ENCODE measurements at regions not wholly inside any gene's neighbourhood (a gene's known extent, or its start where the extent isn't known, plus 50 kb on each side); places are given as distances from the start of the nearest gene placed in this dataset.

DNA sequence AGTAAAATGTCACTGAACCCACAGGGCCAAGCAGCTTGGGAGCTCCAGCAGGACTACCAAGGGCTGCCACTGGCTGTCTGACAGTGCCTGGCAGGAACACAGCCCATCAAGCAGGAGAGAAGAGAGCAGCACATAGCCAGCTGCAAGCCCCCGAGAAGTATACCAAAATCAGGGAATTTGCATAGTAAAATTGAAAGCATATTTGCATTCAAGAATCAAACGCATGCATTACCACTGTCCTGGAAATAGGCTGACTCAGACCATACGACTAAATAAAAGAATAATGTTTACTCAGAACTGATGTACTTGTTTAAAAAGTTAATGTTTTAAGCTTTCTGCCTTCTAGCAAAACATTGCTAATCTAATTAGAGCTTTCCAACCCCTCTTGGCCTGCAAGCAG lies 298.1 kb downstream of the TFAP2B start:
- H3K4me3 ChIP-seq (ENCODE audit: low read depth, low read length), result no peak overlapping the region
- TF ChIP-seq ZNF621 (tag by site-specific recombination; IDR thresholded peaks at IDR 0.05) (no peak), GFI1B (tag by site-specific recombination; IDR thresholded peaks at IDR 0.05) (no peak), ZNF354C (tag by site-specific recombination; IDR thresholded peaks at IDR 0.05; ENCODE audit: borderline replicate concordance, low read depth) (no peak), PRDM2 (tag by site-specific recombination; IDR thresholded peaks at IDR 0.05; ENCODE audit: borderline replicate concordance) (no peak), ZNF223 (tag by site-specific recombination; IDR thresholded peaks at IDR 0.05) (no peak), ZNF560 (tag by site-specific recombination; IDR thresholded peaks at IDR 0.05; ENCODE audit: borderline replicate concordance) (no peak), ZNF776 (tag by site-specific recombination; IDR thresholded peaks at IDR 0.05; ENCODE audit: borderline replicate concordance) (no peak), SCRT1 (tag by site-specific recombination; IDR thresholded peaks at IDR 0.05; ENCODE audit: borderline replicate concordance) (no peak), ZNF391 (tag by site-specific recombination; IDR thresholded peaks at IDR 0.05; ENCODE audit: borderline replicate concordance, low read depth) (no peak), ZNF521 (tag by site-specific recombination; IDR thresholded peaks at IDR 0.05) (no peak), ZNF133 (tag by site-specific recombination; IDR thresholded peaks at IDR 0.05) (no peak), ZNF398 (tag by site-specific recombination; IDR thresholded peaks at IDR 0.05) (no peak)
- H3K27ac ChIP-seq (ENCODE audit: extremely low read depth, low read depth, low read length), result no peak overlapping the region
- ChIA-PET CTCF (interaction anchor here (0.6 kb wide), 1 partner anchor 19 kb away, joined by 3 read pairs; no protein-coding TSS in a partner anchor), POLR2A (no interaction called here)
- H3K4me1 ChIP-seq (ENCODE audit: control insufficient read depth, insufficient read depth, low read length), result no peaks in the 10 kb centered on the region
- no peaks in the 10 kb centered on the region for H3K36me3 ChIP-seq (ENCODE audit: control insufficient read depth in 2 of 2, insufficient read depth in 1 of 2, low read length in 2 of 2)
- no peaks in the 10 kb centered on the region for H3K9me3 ChIP-seq (ENCODE audit: control insufficient read depth, insufficient read depth, low read depth, low read length)

- Histone ChIP-seq H3K4me3 (ENCODE audit: low read depth, low read length) (no peak overlapping the region), H3K27ac (ENCODE audit: extremely low read depth, low read depth, low read length) (no peak overlapping the region), H3K36me3 (ENCODE audit: control insufficient read depth in 2 of 2, insufficient read depth in 1 of 2, low read length in 2 of 2) (no peaks in the 10 kb centered on the region), H3K9me3 (ENCODE audit: control insufficient read depth, insufficient read depth, low read depth, low read length) (no peaks in the 10 kb centered on the region), H3K4me1 (ENCODE audit: control insufficient read depth, insufficient read depth, low read length) (no peaks in the 10 kb centered on the region)
- no peak for TF ChIP-seq MZF1 (tag by site-specific recombination; IDR thresholded peaks at IDR 0.05; ENCODE audit: borderline replicate concordance)
- TF ChIP-seq ZBTB20 (tag by site-specific recombination; IDR thresholded peaks at IDR 0.05), result no peak
- no peak for TF ChIP-seq ZNF510 (tag by site-specific recombination; IDR thresholded peaks at IDR 0.05; ENCODE audit: insufficient replicate concordance)
- ChIA-PET CTCF (no interaction called here), POLR2A (no interaction called here)
These were observed 300.1 kb downstream of the TFAP2B start for GRCh38 chr6:51118792-51119191.

GRCh38 chr6:51120016-51120415 lies 301.3 kb downstream of the TFAP2B start:
- CTCF ChIA-PET, result no interaction called here
- Histone ChIP-seq H3K27ac (ENCODE audit: extremely low read depth, low read depth, low read length) (no peak overlapping the region), H3K4me1 (ENCODE audit: control insufficient read depth, insufficient read depth, low read length) (no peaks in the 10 kb centered on the region), H3K36me3 (ENCODE audit: control insufficient read depth in 2 of 2, insufficient read depth in 1 of 2, low read length in 2 of 2) (no peaks in the 10 kb centered on the region), H3K4me3 (ENCODE audit: low read depth, low read length) (no peak overlapping the region), H3K9me3 (ENCODE audit: control insufficient read depth, insufficient read depth, low read depth, low read length) (no peaks in the 10 kb centered on the region)
- POLR2A ChIA-PET, result no interaction called here
- TF ChIP-seq ZNF549 (tag by site-specific recombination; IDR thresholded peaks at IDR 0.05), result no peak
- TF ChIP-seq, protein P1, sequence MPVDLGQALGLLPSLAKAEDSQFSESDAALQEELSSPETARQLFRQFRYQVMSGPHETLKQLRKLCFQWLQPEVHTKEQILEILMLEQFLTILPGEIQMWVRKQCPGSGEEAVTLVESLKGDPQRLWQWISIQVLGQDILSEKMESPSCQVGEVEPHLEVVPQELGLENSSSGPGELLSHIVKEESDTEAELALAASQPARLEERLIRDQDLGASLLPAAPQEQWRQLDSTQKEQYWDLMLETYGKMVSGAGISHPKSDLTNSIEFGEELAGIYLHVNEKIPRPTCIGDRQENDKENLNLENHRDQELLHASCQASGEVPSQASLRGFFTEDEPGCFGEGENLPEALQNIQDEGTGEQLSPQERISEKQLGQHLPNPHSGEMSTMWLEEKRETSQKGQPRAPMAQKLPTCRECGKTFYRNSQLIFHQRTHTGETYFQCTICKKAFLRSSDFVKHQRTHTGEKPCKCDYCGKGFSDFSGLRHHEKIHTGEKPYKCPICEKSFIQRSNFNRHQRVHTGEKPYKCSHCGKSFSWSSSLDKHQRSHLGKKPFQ (tag by site-specific recombination; IDR thresholded peaks at IDR 0.05), result no peak
- TF ChIP-seq ZNF670 (tag by site-specific recombination; IDR thresholded peaks at IDR 0.05; ENCODE audit: low read depth), result no peak
- no peak for TF ChIP-seq RBAK (tag by site-specific recombination; IDR thresholded peaks at IDR 0.05)
- TF ChIP-seq ZBTB44 (tag by site-specific recombination; IDR thresholded peaks at IDR 0.05), result no peak
- no peak for TF ChIP-seq ZNF654 (tag by site-specific recombination; IDR thresholded peaks at IDR 0.05; ENCODE audit: low read depth)
- no peak for TF ChIP-seq ZFP37 (tag by site-specific recombination; IDR thresholded peaks at IDR 0.05)

All from HEK293 (cell line).